Transverse colon (tissue), 3 donors: ENCODE measurements at regions not wholly inside any gene's neighbourhood (a gene's known extent, or its start where the extent isn't known, plus 50 kb on each side); places are given as distances from the start of the nearest gene placed in this dataset.
"Not testable (repeated sequence)": the region's sequence is repeated elsewhere in the genome, so short reads cannot be mapped to it uniquely, and the experiment has no call there.

Experiments used
- CTCF ChIP-seq, 5 experiments: fragments of 200-600 bp in 3 of 5; fragments of 450-650 bp in 2 of 5; sonication (generic) in 3 of 5; IDR thresholded peaks; 1 replicate in 2 of 5; 2 replicates in 3 of 5; pipeline ENCODE4 v1.5.1; 2016 to 2017; ENCODE audit warnings: antibody characterized with exemption in 5 of 5, inconsistent platforms in 3 of 5, mild to moderate bottlenecking in 2 of 5, moderate library complexity in 1 of 5
- EP300 ChIP-seq: sonication (generic); formaldehyde crosslinking; IDR thresholded peaks from one replicate; pipeline ENCODE4 v1.6.1; 2017; ENCODE audit warnings: antibody characterized with exemption, low read depth
- POLR2A ChIP-seq: fragments of 450-650 bp; IDR thresholded peaks from one replicate; pipeline ENCODE4 v1.6.1; 2016; ENCODE audit warnings: antibody characterized with exemption, mild to moderate bottlenecking, moderate library complexity

- not testable (repeated sequence) for TF ChIP-seq CTCF (IDR thresholded peaks at IDR 0.05); EP300; POLR2A
Observed at GRCh38 chr17:16882926-16883265, 89.0 kb downstream of the TNFRSF13B start.
